K562 (cell line): ENCODE measurements at regions not wholly inside any gene's neighbourhood (a gene's known extent, or its start where the extent isn't known, plus 50 kb on each side); places are given as distances from the start of the nearest gene placed in this dataset.

ENCODE experiments used
- ATAC-seq: fragments of 200-7000 bp; cut with Tn5 transposase; 3 replicates; pipeline ENCODE4 v1.9.1; 2020; ENCODE audit warnings: moderate library complexity
- BruUV-seq: library from RNA; stranded (reverse); fragments of 400-500 nt; replicated peaks from 2 replicates; lab custom pipeline; 2021; lab: Mats Ljungman, UMichigan
- CTCF ChIA-PET: fragments of 300-600 bp; formaldehyde crosslinking; extraction: SDS; loops from one replicate; lab custom pipeline; 2021; ENCODE audit warnings: low intra/inter-chr PET ratio; lab: Yijun Ruan, JAX
- POLR2A ChIA-PET: fragments of 300-600, 350-650 bp; sonication (Branson Sonifier 250); formaldehyde crosslinking; extraction: SDS; loops from one replicate; lab custom pipeline; 2021; ENCODE audit warnings: antibody characterized with exemption, inconsistent platforms; lab: Yijun Ruan, JAX
- DNase-seq, 4 experiments: peaks; one replicate each; pipeline versions ENCODE4 v3.0.0 to v3.0.0-alpha.2; 2011 to 2018; ENCODE audit warnings: low spot score in 3 of 4, mixed read lengths in 3 of 4; ENCODE audit errors: extremely low read depth in 1 of 4
- FAIRE-seq: peaks from 2 replicates; lab custom pipeline; 2011; peaks lifted over from hg19 to GRCh38; lab: Jason Lieb, UNC
- H2AFZ ChIP-seq: 2 replicates; pipeline ENCODE4 v1.6.0; 2011; ENCODE audit warnings: low read depth, low read length, control low read depth, inconsistent platforms
- H3K27ac ChIP-seq: fragments of 200-600 bp; 3 replicates; pipeline ENCODE4 v1.8.0; 2011; ENCODE audit warnings: low read depth, mild to moderate bottlenecking, control low read depth, inconsistent platforms, low read length, moderate library complexity, mixed read lengths; ENCODE audit errors: extremely low read depth
- H3K27me3 ChIP-seq, 2 experiments: fragments of 300-600 bp in 1 of 2; 2 replicates in 1 of 2; 3 replicates in 1 of 2; pipeline versions ENCODE4 v1.6.0 to v1.8.0; 2011; ENCODE audit warnings: inconsistent platforms in 2 of 2, low read length in 2 of 2, mild to moderate bottlenecking in 1 of 2, mixed read lengths in 1 of 2, moderate library complexity in 1 of 2; ENCODE audit not compliant: control insufficient read depth in 2 of 2, insufficient read depth in 2 of 2
- H3K36me3 ChIP-seq: fragments of 300-600 bp; 3 replicates; pipeline ENCODE4 v1.8.0; 2011; ENCODE audit warnings: mild to moderate bottlenecking, low read length, inconsistent platforms; ENCODE audit not compliant: control insufficient read depth, insufficient read depth
- H3K4me1 ChIP-seq, 2 experiments: fragments of 200-600 bp in 1 of 2; replicated peaks in 1 of 2; 2 replicates in 1 of 2; 3 replicates in 1 of 2; pipeline versions ENCODE4 v1.5.1 to v1.8.0; 2011; ENCODE audit warnings: inconsistent platforms in 2 of 2, low read length in 2 of 2, mild to moderate bottlenecking in 1 of 2, mixed read lengths in 1 of 2, moderate library complexity in 1 of 2; ENCODE audit not compliant: control insufficient read depth in 2 of 2, insufficient read depth in 2 of 2
- H3K4me2 ChIP-seq: 2 replicates; pipeline ENCODE4 v1.6.1; 2011; ENCODE audit warnings: low read length, control low read depth, inconsistent platforms, mixed read lengths; ENCODE audit not compliant: insufficient read depth
- H3K4me3 ChIP-seq: fragments of 200-600 bp; sonication (generic), shearing (Covaris generic); 2 replicates; pipeline ENCODE4 v1.5.1; 2016; ENCODE audit warnings: control low read depth, inconsistent platforms
- H3K79me2 ChIP-seq: fragments of 200-600 bp; 3 replicates; pipeline ENCODE4 v1.8.0; 2011; ENCODE audit warnings: low read length, inconsistent platforms; ENCODE audit not compliant: control insufficient read depth, insufficient read depth
- H3K9ac ChIP-seq, 2 experiments: 2 replicates each; pipeline versions ENCODE4 v1.6.0 to v1.6.1; 2011; ENCODE audit warnings: low read depth in 2 of 2, low read length in 2 of 2, control low read depth in 1 of 2, inconsistent platforms in 1 of 2, mild to moderate bottlenecking in 1 of 2, mixed read lengths in 1 of 2; ENCODE audit not compliant: insufficient read depth in 1 of 2
- H3K9me1 ChIP-seq: one replicate; pipeline ENCODE4 v1.6.0; 2011; ENCODE audit warnings: inconsistent platforms, mild to moderate bottlenecking, low read length, moderate library complexity; ENCODE audit not compliant: control insufficient read depth, insufficient read depth
- H3K9me3 ChIP-seq: replicated peaks from 2 replicates; pipeline ENCODE4 v1.5.1; 2011; ENCODE audit warnings: low read depth, low read length, inconsistent platforms; ENCODE audit not compliant: control insufficient read depth, insufficient read depth
- H4K20me1 ChIP-seq: replicated peaks from 2 replicates; pipeline ENCODE4 v1.6.1; 2011; ENCODE audit warnings: low read length, inconsistent platforms, mixed read lengths; ENCODE audit not compliant: control insufficient read depth, insufficient read depth
- BCOR ChIP-seq: fragments of 450-650 bp; IDR thresholded peaks from 2 replicates; pipeline ENCODE4 v1.6.1; 2016
- CCNT2 ChIP-seq: IDR thresholded peaks from 2 replicates; pipeline ENCODE4 v1.6.1; 2011; ENCODE audit warnings: borderline replicate concordance, low read depth, mild to moderate bottlenecking, moderate library complexity, mixed read lengths, low read length; ENCODE audit not compliant: insufficient read length; ENCODE audit errors: extremely low read depth
- GATAD2A ChIP-seq: fragments of 450-650 bp; IDR thresholded peaks from 2 replicates; pipeline ENCODE4 v1.6.1; 2017
- GTF2A2 ChIP-seq: IDR thresholded peaks from 2 replicates; pipeline ENCODE4 v1.6.1; 2016; ENCODE audit warnings: mild to moderate bottlenecking, missing genetic modification characterization, missing compliant biosample characterization
- HDAC2 ChIP-seq: fragments of 450-650 bp; IDR thresholded peaks from 2 replicates; pipeline ENCODE4 v1.6.1; 2016; ENCODE audit warnings: mild to moderate bottlenecking
- KDM1A ChIP-seq, 2 experiments: fragments of 450-650 bp; IDR thresholded peaks; 2 replicates each; pipeline ENCODE4 v1.6.1; 2016; ENCODE audit warnings: mild to moderate bottlenecking in 2 of 2
- MTA2 ChIP-seq: fragments of 450-650 bp; IDR thresholded peaks from 2 replicates; pipeline ENCODE4 v1.6.1; 2016; ENCODE audit warnings: low read depth
- MYC ChIP-seq, 2 experiments: fragments of 250-450 bp in 1 of 2; sonication (Bioruptor Pico) in 1 of 2; IDR thresholded peaks; 2 replicates each; pipeline versions ENCODE4 v1.5.1 to v1.6.1; 2012 to 2021; ENCODE audit warnings: low read depth in 2 of 2, borderline replicate concordance in 1 of 2, improper control_type of control experiment in 1 of 2, low read length in 1 of 2, mild to moderate bottlenecking in 1 of 2, moderate library complexity in 1 of 2
- NBN ChIP-seq: fragments of 450-650 bp; IDR thresholded peaks from 2 replicates; pipeline ENCODE4 v1.6.1; 2016; ENCODE audit warnings: low read depth, mild to moderate bottlenecking
- NUFIP1 ChIP-seq: fragments of 450-650 bp; IDR thresholded peaks from 2 replicates; pipeline ENCODE4 v1.6.1; 2018; ENCODE audit not compliant: partially characterized antibody
- OTX1 ChIP-seq: fragments of 450-650 bp; formaldehyde crosslinking; IDR thresholded peaks from 2 replicates; pipeline ENCODE4 v1.4.0; 2022; ENCODE audit warnings: mild to moderate bottlenecking
- RBM25 ChIP-seq: fragments of 200-400 bp; formaldehyde crosslinking; IDR thresholded peaks from 2 replicates; pipeline ENCODE4 v1.6.1; 2018; ENCODE audit warnings: low read length, low read depth, moderate library complexity; ENCODE audit not compliant: severe bottlenecking
- RCOR1 ChIP-seq, 2 experiments: IDR thresholded peaks; 2 replicates each; pipeline ENCODE4 v1.6.1; 2012; ENCODE audit warnings: low read depth in 2 of 2, low read length in 2 of 2, borderline replicate concordance in 1 of 2, improper control_type of control experiment in 1 of 2
- RFX7 ChIP-seq: fragments of 250-450 bp; sonication (Bioruptor Pico); IDR thresholded peaks from 2 replicates; pipeline ENCODE4 v1.5.1; 2021; ENCODE audit warnings: mild to moderate bottlenecking
- SAP30 ChIP-seq: fragments of 200-600 bp; sonication (generic); IDR thresholded peaks from 2 replicates; pipeline ENCODE4 v1.6.1; 2012; ENCODE audit warnings: borderline replicate concordance, low read depth, mild to moderate bottlenecking, moderate library complexity, low read length, control low read depth, inconsistent platforms; ENCODE audit not compliant: insufficient read depth, poor library complexity, severe bottlenecking
- SMARCA4 ChIP-seq: fragments of 450-650 bp; IDR thresholded peaks from 2 replicates; pipeline ENCODE4 v1.6.1; 2016
- SMARCA5 ChIP-seq: fragments of 450-650 bp; IDR thresholded peaks from 2 replicates; pipeline ENCODE4 v1.6.1; 2016
- SREBF1 ChIP-seq: fragments of 150-350 bp; IDR thresholded peaks from 2 replicates; pipeline ENCODE4 v1.6.1; 2014; ENCODE audit warnings: antibody characterized with exemption, low read depth, low read length, borderline replicate concordance
- SREBF2 ChIP-seq: sonication (generic); formaldehyde crosslinking; IDR thresholded peaks from 2 replicates; pipeline ENCODE4 v1.4.0; 2020; ENCODE audit warnings: mild to moderate bottlenecking, missing genetic modification reagents
- ZFP36 ChIP-seq: fragments of 150-350 bp; IDR thresholded peaks from 2 replicates; pipeline ENCODE4 v1.6.1; 2018; ENCODE audit warnings: low read length, low read depth; ENCODE audit not compliant: partially characterized antibody
- ZNF197 ChIP-seq: fragments of 200-800 bp; sonication (Bioruptor generic); IDR thresholded peaks from 2 replicates; pipeline ENCODE4 v1.6.1; 2016; ENCODE audit warnings: low read depth, missing genetic modification characterization, missing compliant biosample characterization
- ZNF232 ChIP-seq: sonication (generic); formaldehyde crosslinking; IDR thresholded peaks from 2 replicates; pipeline ENCODE4 v1.8.0; 2022; ENCODE audit warnings: mild to moderate bottlenecking, missing genetic modification reagents
- ZNF707 ChIP-seq: fragments of 250-450 bp; sonication (Bioruptor Pico); conservative IDR thresholded peaks from 2 replicates; pipeline ENCODE4 v1.8.0; 2022; ENCODE audit warnings: inconsistent platforms, mild to moderate bottlenecking, moderate library complexity
- ZNF717 ChIP-seq: fragments of 250-450 bp; sonication (Bioruptor Pico); IDR thresholded peaks from 2 replicates; pipeline ENCODE4 v1.5.0; 2021
- WGBS: fragments of 100-300 bp; shearing (Covaris generic); methylation state at CpG from one replicate; pipeline ENCODE4 v1.1.6; 2016; ENCODE audit warnings: low coverage, mixed read lengths; ENCODE audit not compliant: insufficient coverage; ENCODE audit errors: missing lambda C conversion rate; 5-methylcytosine and 5-hydroxymethylcytosine counted together
- in situ Hi-C: fragments of 300-500 bp; cut with MboI; formaldehyde crosslinking; loops from 4 replicates; pipeline ENCODE4 v1.15.0; 2018; ENCODE audit warnings: inconsistent platforms, mixed read lengths
- intact Hi-C: fragments of 100-400 bp; cut with micrococcal nuclease; formaldehyde crosslinking; loops from 2 replicates; pipeline ENCODE4 v1.14.2; 2022

- Histone ChIP-seq H3K9me1 (no peaks in the 10 kb centered on the region), H2AFZ (no peak overlapping the region), H3K9me3 (no peaks in the 10 kb centered on the region), H3K27me3 (no peaks in the 10 kb centered on the region), H3K79me2 (no peaks in the 10 kb centered on the region), H3K27ac (no peak overlapping the region), H3K4me2 (no peak overlapping the region), H4K20me1 (no peaks in the 10 kb centered on the region), H3K9ac (no peak overlapping the region), H3K36me3 (no peaks in the 10 kb centered on the region), H3K4me1 (peaks cover 7 to 11% of the 10 kb centered on the region in 2 experiments), H3K4me3 (no peak overlapping the region)
- in situ Hi-C loops (loop anchor here (10.0 kb wide), 1 partner anchor 225 kb away; no protein-coding TSS in a partner anchor), intact Hi-C loops (no loop called here)
- CTCF ChIA-PET: no interaction called here
- DNase-seq: no peak
- POLR2A ChIA-PET: interaction anchor here (0.6 to 1.9 kb wide), 3 partner anchors 8 to 202 kb away, joined by 3 to 6 read pairs (median 5); no protein-coding TSS in a partner anchor
- BruUV-seq: no TSS peak
- WGBS: 9% methylated on average over 5 of the region's 14 CpGs
- ATAC-seq: no peak
- FAIRE-seq: no peak
- peak in 1 of 2 experiments; percentile 48; a peak in 3 of 4 replicates for TF ChIP-seq KDM1A (IDR thresholded peaks at IDR 0.05)
- TF ChIP-seq SREBF2 (CRISPR knock-in tag): no peak
- TF ChIP-seq SMARCA5: peak; percentile 78; the same call in 1 of the 2 replicates
- TF ChIP-seq BCOR: peak; percentile 84
- no peak for TF ChIP-seq SMARCA4
- no peak for TF ChIP-seq RFX7 (CRISPR knock-in tag)
- no peak for TF ChIP-seq GTF2A2 (tag)
- TF ChIP-seq ZNF717: no peak
- 0 out of 2 replicates have a peak, but pooled peaks have one; percentile 44 for TF ChIP-seq HDAC2
- no peak for TF ChIP-seq ZNF707 (CRISPR knock-in tag)
- no peak for TF ChIP-seq MYC (IDR thresholded peaks at IDR 0.05; ENCODE audit: low read depth, low read length)
- TF ChIP-seq MYC (CRISPR knock-in tag; IDR thresholded peaks at IDR 0.05; ENCODE audit: borderline replicate concordance, low read depth): no peak
- TF ChIP-seq OTX1 (CRISPR knock-in tag): no peak
- TF ChIP-seq ZFP36: peak; percentile 86
- TF ChIP-seq NBN: no peak
- TF ChIP-seq RCOR1 (IDR thresholded peaks at IDR 0.05; ENCODE audit: borderline replicate concordance in 1 of 2, low read depth in 2 of 2, low read length in 2 of 2): 0 out of 4 replicates have a peak, but pooled peaks of 1 of the 2 experiments have one; percentile 13
- TF ChIP-seq ZNF232 (CRISPR knock-in tag): no peak
- no peak for TF ChIP-seq CCNT2
- TF ChIP-seq MTA2: no peak
- no peak for TF ChIP-seq NUFIP1
- TF ChIP-seq SAP30: no peak
- peak; percentile 96 for TF ChIP-seq RBM25
- no peak for TF ChIP-seq GATAD2A
- no peak for TF ChIP-seq ZNF197 (CRISPR knock-in tag)
- TF ChIP-seq SREBF1: no peak
Measured at GRCh38 chr3:72099326-72100079, 314.6 kb upstream of the PROK2 start.
